NCI-H510A (cell line): ENCODE measurements at regions not wholly inside any gene's neighbourhood (a gene's known extent, or its start where the extent isn't known, plus 50 kb on each side); places are given as distances from the start of the nearest gene placed in this dataset.
"Not testable (repeated sequence)": the region's sequence is repeated elsewhere in the genome, so short reads cannot be mapped to it uniquely, and the experiment has no call there.

Experiments
- DNase-seq: peaks from one replicate; lab custom pipeline; 2025; lab: John Stamatoyannopoulos, UW

DNA sequence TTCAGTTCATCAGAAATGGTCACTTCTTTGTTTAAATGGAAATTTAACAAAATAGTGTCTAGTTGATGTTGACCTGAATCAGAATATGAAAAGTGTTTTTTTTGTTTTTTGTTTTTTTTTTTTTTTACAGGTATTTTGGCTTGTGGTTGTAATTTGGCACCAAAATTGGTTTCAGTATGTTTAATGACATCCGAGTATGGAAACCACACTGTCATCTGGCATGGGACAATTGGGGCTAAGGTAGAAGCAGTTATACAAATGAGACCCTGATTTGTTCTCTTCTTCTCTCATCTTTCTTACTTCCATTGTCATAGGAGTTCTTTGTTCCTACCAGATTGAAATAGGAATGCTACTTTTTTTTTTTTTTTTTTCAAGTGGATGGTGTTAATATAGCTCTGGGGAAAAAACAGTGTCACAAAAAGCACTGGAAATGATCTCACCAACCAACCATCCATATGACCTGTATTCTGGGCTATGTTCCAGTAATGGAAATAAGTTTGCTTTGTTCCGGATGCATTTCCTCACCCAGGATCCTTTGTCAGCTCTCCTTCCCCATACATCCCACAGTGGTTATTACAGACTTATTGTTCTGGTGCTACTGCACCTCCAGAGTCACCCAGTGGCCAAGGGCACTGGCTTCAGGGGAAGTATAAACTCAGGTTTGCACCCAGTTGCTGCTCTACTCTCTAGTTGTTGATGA is 95.8 kb downstream of the ATXN3L start:
- DNase-seq: no peak

DNA sequence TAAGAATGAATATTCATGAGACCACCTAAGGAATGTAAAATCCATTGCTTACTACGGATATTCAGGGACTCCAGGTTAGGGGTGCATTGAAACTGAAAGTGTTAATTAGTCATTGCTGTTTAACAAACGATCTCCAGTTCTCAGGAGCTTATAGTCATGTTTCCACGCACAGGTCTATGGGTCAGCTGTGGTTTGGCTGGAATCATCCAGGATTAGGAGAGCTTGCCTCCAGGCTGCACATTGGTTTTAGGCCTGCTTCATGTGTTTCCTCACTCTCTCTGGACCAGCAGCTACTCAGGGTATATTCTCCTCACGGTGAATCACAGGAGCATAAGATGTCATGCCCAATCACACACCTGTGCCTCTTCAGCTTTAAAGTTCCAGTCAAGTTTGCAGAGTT is 98.9 kb downstream of the ATXN3L start:
- DNase-seq: no peak

DNA sequence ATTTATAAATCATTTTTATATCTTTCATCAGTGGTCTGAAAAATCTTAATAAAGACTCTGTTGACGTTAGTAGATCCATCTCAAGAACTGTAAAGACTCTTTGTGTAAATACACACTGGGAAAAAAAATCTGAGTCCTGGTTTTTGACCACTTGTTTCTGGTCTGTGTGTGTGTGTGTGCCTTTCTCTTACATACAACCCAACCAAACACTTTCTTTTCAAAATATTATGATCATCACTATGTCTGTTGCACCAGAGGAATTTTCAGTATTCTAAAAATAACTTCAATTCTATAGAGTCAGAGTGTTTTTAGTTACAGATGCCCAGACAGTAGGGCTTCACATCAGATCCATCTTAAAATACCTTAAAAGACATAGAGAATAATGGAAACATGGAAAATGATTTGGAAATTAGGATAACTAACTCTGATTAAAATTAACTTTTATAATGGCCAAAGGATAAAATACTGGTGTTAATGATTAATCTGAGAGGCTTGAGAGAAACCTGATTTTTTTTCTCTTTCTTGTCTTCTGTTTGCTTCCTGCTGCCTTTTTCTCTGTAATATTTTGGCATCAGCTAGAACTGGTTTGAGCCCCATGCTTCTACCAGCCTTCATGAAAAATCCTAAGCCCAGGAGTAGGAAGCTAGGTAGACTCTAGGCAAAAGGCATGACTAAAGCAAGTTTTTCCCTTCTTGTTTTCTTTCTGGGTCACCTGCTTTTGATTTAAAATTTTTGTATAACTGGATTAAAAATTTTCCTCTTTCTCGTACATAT is 99.7 kb downstream of the ATXN3L start:
- DNase-seq: no peak

DNA sequence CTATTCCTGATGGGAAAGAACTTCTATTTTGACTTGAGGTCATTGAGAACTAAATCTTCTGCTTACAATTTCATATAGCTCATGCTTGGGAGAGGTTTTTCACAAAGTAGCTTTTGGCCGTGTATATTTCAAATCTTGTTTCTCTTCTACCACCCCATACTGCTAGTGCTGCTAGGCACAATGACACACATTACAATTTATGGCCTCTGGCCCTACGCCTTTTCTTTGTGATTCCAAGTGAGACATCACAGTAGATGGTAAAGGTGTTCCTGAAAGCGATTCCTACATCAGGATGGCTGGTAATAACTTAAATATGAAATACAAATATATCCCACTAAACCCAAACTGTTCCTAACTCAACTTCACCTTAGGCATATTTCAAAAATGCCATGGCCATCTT is 101.1 kb downstream of the ATXN3L start:
- DNase-seq: no peak

DNA sequence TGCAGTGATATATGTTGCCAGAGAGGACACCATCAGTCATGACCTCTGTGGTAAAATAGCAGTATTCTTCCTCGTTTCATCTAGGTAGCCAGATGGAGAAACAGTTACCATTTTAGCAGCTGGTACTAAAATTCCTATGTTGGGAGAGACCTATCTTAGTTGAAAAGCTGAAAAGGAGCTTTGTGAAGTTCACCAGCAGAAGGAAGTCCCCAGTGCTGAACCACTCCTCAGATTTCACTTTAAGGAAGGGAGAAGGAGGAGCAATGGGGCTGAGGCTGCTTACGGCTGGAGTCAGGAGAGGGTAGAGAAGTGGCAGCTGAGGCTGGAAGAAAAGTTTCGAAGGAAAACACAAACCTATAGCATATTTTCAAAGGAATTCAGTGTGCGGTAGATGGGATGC is 103.7 kb downstream of the ATXN3L start:
- DNase-seq: no peak

DNA sequence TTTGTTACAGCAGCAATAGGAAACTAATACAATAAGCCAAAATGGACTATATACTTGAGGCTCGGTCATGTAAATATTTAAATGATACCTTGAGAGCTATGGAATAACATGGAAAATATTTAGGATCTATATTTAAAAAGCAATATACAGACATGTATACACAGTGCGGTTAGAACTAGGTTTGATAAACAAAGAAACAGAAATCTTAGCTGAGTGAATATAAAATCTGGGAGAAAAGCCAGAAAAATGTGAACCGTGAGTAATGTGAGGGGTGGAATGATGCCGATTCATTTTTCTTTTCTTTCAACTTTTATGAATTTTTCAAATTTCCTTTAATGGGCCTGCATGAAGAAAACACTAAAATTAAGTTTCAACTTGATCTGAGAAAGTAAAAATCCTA is 104.1 kb downstream of the ATXN3L start:
- no peak for DNase-seq

DNA sequence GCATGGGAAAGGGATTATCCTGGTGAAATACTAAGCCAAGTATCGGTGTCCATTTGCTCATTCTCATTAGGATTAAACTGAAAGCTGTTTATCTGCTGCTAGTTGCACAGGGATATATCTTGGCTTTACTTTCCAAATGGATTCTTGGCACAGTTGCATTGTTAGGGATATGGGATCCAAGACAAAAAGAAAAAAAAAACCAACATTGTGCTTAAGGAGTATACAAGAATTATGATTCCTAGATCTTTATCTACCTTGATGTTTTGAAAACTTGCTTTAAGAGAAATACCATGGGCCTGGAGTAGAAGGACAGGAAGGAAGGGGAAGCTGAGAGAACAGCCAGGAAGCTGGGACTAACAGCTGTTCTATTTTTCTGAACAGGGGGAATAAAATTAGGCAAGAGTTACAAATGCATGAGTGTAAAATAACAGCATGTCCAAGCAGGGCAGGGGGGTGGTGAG is 107.6 kb downstream of the ATXN3L start:
- no peak for DNase-seq

DNA sequence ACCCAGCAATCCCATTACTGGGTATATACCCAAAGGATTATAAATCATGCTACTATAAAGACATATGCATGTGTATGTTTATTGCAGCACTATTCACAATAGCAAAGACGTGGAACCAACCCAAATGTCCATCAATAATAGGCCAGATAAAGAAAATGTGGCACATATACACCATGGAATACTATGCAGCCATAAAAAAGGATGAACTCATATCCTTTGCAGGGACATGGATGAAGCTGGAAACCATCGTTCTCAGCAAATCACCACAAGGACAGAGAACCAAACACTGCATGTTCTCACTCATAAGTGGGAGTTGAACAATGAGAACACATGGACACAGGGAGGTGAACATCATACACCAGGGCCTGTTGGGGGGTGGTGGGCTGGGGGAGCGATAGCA is 109.7 kb downstream of the ATXN3L start:
- not testable (repeated sequence) for DNase-seq

DNA sequence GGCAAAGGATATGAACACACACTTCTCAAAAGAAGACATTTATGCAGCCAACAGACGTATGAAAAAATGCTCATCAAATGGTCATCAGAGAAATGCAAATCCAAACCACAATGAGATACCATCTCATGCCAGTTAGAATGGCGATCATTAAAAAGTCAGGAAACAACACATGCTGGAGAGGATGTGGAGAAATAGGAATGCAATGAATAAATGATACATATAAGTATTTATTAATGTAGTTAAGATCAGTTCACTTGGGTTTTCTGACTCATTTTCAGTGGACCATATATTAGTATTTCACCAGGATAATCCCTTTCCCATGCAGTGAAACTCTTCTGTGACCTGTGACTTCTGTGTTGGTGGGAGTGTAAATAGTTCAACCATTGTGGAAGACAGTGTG is 110.1 kb downstream of the ATXN3L start:
- DNase-seq: not testable (repeated sequence)

DNA sequence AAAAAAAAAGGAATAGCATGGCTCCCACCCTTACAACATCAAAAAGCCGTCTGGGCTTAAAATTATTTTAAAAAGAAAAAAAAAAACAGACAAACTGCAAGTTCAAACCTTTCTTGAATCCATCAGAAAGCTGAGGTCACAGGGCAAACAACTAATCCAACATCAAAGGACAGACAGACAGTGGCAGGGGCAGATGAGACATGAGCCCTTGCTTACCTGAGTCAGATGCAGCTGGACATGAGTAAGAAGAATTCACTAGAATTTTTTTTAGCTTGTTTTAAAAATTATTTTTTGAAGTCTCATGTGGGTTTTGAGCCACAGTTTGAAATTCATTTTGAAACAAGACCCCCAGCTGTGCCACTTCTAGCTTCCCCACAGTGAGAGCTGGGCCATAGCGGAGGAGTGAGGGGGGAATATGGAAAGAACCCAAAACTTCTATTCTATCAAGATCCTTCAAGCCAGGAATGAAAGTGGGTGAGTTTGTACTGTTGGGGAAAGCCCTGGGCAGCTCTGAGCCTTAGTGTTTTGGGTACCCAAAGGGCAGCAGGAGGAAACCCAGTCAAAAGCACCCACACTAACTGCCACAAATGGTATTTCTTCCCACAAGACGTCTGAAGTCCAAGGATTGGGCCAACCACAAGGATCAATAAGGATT is 111.4 kb downstream of the ATXN3L start:
- DNase-seq: no peak

DNA sequence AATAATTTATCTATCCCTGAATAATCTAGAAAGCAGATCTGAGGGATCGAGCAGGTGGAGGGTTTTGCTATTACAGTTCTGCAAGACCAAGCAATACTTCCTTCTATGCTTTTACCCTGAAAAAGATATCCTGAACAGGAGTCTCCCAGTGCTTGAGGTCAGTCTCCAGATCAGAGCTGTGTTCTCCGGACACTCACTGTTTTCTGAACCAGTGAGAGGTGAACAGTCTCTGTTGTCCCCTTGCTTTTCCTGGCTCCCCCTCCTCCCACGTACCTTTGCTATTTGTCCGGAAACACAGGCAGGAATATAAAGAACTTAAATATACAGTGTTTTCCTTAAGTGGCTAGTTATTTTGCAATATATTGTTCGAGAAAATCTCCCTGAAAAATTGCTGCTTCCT is 116.6 kb downstream of the ATXN3L start:
- DNase-seq: no peak

DNA sequence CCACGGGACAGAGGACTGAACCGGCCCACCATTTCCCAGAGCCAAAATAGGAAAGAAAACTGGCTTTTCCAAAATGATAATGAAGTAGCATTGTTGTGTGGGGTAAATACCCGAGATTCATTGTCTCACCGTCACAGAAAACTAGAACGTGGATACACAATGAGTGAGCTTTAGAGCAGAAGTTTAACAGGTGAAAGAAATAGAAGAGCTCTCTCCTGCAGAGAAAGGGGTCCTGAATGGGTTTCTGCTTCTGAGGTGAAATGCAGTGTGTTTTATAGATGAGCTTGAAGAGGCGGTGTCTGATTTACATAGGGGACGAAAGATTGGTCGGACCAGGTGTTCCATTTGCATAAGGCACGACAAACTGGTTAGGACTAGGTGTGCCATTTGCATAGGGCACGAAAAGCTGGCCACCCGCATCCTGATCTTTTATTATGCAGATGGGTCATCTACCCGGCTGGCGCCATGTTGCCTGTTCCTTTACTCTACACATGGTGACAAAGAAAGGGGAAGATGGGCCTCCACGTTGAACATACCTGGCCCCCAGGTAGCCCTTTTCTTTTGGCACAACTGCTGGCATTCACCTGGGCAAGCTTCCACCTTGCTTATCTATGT is 118.1 kb downstream of the ATXN3L start:
- no peak for DNase-seq

DNA sequence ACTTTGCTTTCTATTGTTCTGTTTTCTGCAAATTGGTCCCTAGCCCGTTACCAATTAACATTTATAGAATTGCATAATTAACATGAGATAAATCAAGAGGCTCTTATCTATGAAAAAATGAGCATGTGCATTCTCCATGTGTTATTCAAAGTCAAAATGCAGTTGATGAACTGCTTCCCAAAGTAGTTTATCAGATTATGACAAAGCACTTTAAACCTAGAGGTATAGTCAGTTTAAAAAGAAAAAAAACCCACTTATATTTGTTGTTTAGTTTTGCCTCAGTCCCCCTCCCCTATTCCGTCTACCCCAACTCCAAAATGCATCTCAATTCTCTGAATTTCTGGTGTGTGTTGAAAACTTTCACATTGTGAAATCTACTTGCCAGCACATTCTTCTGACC is 119.5 kb downstream of the ATXN3L start:
- no peak for DNase-seq

DNA sequence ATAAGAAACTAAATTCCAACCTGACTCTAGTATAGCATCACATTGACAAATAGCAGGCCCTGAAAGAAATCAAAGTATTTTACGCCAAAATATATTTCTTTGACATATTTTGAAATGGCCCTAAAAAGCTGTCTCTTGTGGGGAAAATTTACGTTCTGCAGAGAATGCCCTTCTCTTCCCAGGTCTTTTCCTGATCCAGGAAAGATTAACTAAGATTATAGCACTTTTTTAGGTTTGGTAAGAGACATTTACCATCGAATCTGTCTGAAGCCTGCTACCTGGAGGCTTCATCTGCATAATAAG is 121.1 kb downstream of the ATXN3L start:
- no peak for DNase-seq

DNA sequence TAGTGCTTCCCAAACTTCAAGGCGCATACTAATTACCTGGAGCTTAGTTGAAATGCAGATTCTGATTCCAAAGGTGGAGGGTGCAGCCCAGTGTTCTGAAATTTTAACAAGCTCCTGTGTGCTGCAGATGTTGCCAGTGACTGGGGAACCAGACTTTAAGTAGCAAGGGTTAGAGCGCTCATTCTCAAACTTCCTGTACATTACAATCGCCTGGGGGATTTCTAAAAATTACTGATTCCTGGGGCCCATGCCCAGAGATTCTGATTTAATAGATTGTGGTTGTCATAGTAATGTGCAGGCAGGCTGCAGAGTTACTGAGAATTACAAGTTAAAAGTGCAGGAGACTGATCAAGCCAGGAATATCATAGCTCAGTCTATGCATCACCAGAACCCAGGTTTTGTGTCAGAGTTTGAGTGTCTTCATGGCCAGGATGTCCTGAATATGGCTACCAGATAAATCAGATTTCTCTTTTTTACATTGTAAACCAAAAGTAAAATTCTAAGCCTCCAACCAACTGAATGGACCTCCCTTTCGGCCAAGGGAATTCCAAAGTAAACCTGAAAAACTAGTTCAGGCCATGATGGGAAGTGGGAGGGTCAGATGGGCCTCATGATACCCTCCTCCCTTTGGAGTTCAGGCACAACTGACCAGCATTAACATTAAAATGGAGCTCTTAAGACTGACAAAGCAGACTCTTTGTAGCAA is 121.6 kb downstream of the ATXN3L start:
- DNase-seq: no peak

DNA sequence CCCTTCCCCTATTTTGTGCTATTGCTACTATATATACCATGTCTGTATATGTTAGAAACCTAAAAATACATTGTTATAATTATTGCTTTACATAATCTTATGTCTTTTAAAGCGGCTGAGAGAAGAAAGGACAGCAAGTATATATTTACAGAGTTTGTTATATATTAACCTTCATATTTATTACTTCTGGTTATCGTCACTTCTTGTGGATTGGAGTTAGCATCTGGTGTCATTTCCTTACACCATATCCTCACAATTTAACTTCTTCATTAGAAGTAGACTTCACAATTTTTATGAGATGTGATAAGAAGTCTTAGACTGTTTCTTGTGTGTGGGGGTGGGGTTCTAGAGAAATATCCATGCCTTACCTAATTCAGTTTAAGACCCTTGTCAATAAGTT is 123.1 kb downstream of the ATXN3L start:
- no peak for DNase-seq

DNA sequence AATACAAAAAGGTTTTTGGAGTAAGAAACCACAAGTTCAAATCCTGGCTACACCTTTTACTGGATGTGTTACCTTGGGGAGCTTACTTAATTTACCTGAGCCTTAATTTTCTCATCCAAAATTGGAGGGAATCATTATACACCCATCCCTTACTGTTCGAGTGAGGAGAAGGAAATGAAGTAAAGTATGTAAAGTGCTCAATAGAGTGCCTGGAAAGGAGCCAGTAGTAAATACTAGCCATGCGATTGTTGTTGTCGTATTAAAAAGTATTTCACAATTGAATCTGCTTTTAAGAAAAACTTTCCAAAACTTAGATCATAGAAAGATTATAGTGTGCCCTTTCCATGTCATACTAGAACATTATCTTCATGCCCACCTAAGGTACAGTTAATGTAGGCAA is 124.5 kb downstream of the ATXN3L start:
- DNase-seq: no peak

DNA sequence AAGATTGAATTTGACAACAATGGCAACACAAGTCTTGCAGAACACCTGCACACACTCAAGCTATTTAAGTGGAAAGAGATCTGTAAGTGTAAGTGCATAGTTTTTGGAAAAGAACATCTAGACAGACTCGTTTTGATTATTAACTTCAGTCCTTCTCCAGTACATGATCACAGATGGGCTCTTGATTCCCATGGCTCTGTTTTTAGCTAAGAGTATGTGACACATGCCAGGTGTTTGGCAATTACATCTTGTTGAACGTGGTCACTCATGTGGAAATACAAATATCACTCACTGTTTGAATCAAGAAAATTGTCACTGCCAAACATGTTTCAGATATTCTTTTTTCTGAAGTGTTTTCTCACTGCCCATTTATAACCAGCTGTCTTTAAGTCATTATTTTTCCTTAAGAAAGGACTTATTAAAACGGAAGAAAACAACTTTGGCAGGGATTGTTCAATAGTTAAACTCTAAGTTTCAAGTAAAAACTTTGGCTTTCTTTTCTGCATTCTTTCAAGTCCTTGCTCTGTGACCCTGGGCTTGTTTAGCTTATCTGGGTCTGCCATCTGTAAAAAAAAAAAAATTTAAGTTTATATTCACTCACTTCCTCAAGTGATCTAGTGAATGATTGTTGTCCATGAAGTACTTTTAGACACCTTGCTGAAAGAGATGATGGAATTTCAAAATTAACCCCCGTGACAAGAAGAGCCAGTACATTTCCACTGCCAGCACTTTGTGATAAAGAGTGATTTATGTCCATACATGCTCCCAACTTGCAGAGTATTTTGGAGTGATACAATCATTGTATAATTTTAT is 125.4 kb downstream of the ATXN3L start:
- peak; percentile 67 for DNase-seq

DNA sequence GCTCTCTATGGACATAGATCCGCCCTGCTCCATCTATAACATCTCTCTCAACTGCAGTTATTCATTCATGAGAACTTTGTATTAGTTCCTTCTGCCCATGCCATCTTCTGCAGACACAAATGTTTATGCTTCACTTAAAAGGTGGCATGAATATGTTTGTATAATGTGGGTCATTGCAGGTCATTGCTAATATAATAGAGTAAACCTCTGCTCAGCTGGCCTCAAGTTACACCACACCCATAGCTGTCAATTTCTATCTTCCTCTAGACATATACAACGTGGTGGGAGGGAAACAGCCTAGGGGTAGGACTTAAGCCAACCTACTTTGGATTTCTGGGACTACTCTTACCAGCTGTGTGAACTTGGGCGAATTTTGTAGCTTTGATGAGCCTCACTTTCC is 129.8 kb downstream of the ATXN3L start:
- peak; percentile 23 for DNase-seq

DNA sequence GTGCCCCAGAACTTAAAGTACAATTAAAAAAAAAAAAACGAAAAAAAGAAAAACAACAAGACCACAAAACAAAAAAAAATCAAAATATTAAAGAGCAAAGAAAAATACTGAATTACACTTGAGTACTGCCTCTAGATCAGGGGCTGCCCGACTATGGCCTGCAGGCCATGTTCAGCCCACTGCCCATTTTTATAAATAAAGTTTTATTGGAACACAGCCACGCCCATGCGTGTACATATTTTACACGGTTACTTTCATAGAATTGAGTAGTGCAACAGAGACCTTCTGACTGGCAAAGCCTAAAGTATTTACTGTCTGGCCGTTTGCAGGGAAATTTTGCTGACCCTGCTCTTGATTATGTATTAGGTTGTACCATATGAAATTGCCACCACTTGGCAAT is 130.5 kb downstream of the ATXN3L start:
- no peak for DNase-seq

DNA sequence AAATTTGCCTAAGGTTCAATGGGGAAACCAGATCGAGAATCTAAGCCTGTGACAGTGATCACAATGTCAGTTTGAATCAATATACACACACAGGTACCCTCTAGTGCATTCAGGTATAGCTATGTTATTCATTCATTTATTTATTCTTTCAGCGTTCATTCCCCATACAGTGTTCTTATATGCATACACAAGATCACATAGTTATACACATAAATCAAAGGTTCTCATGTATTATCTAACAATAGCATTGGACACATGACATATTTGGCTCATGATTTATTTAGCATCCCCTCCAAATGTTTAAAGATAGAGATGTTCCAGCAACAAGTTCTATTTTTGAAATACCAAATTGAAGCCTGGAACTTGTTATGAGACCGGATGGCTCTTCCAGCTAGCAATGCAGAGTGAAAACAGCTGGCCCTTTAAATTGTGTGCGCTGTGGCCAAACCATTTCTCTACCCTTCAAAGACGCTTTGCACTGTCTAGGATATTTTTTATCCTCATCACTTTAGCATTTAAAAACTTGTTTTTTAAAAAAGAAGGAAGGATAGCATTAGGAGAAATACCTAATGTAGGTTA is 131.0 kb downstream of the ATXN3L start:
- DNase-seq: no peak
